SK-N-MC (cell line): ENCODE measurements at regions not wholly inside any gene's neighbourhood (a gene's known extent, or its start where the extent isn't known, plus 50 kb on each side); places are given as distances from the start of the nearest gene placed in this dataset.
A peak's percentile ranks its signal among the peaks of the same experiment; 100 is the strongest.
"Not testable (repeated sequence)": the region's sequence is repeated elsewhere in the genome, so short reads cannot be mapped to it uniquely, and the experiment has no call there.

ENCODE experiments used
- DNase-seq: peaks from one replicate; pipeline ENCODE4 v3.0.0-alpha.2; 2011; ENCODE audit warnings: low read depth, low spot score
- H3K27ac ChIP-seq: fragments of 200-600 bp; sonication (generic); 2 replicates; pipeline ENCODE4 v1.5.1; 2016; ENCODE audit warnings: mixed run types
- H3K36me3 ChIP-seq: fragments of 200-600 bp; sonication (generic); 2 replicates; pipeline ENCODE4 v1.6.1; 2017; ENCODE audit warnings: antibody characterized with exemption, low read length, mixed read lengths; ENCODE audit not compliant: insufficient read depth
- H3K4me3 ChIP-seq: fragments of 200-600 bp; sonication (generic); 2 replicates; pipeline ENCODE4 v1.5.1; 2016
- H3K9ac ChIP-seq: fragments of 200-600 bp; sonication (generic); 2 replicates; pipeline ENCODE4 v1.8.0; 2017; ENCODE audit warnings: mixed run types, mixed read lengths; ENCODE audit not compliant: insufficient read length
- H3K9me3 ChIP-seq: fragments of 200-600 bp; sonication (generic); 2 replicates; pipeline ENCODE4 v1.6.1; 2017; ENCODE audit warnings: low read depth, mild to moderate bottlenecking, antibody characterized with exemption, low read length, moderate library complexity, mixed read lengths
- EZH2 ChIP-seq: fragments of 200-600 bp; sonication (generic); IDR thresholded peaks from one replicate; pipeline ENCODE4 v1.6.1; 2017; ENCODE audit warnings: antibody characterized with exemption
- FOXP2 ChIP-seq: optimal IDR thresholded peaks from 2 replicates; pipeline ENCODE3; 2011; ENCODE audit warnings: mild to moderate bottlenecking, moderate library complexity; ENCODE audit not compliant: insufficient read depth; ENCODE audit errors: extremely low read length, control extremely low read depth
- POLR2AphosphoS5 ChIP-seq: IDR thresholded peaks from 2 replicates; pipeline ENCODE4 v1.6.1; 2012; ENCODE audit warnings: mild to moderate bottlenecking, low read depth, low read length, borderline replicate concordance

GRCh38 chr3:144023543-144023942 lies 51.9 kb downstream of the DIPK2A start:
- not testable (repeated sequence) for H3K9me3 ChIP-seq, H3K9ac ChIP-seq, H3K36me3 ChIP-seq, DNase-seq, H3K4me3 ChIP-seq, H3K27ac ChIP-seq

DNA sequence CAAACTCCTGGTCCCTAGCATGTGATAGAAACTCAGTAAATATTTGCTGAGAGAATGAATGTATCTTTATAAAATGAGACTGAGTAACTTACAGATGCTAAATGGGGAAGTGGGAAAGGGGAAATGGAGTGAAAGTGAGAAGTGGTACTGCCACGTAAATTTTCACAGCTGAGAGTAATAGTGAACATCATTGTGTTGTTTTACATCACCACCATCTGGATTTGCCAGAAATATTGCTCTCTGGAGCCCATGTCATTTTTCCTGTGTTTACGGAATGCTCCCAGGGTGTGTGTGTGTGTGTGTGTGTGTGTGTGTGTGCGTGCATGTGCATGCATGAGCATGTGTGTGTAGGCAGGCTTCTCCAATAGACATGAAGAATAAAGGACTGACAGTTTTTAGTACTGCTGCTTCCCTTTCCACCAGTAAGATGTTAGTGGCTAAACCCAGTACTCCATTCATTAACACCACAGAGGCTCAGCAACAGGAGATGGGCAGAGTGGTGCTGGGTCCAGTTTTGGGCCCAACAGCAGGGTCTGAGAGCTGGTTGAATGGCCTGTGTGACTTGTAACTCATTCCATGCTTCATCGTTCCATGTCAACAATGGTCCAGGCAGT lies 57.3 kb downstream of the DIPK2A start:
- Histone ChIP-seq H3K27ac (no peak overlapping the region), H3K4me3 (no peak overlapping the region), H3K36me3 (no peaks in the 10 kb centered on the region), H3K9me3 (no peaks in the 10 kb centered on the region), H3K9ac (no peak overlapping the region)
- DNase-seq, result no peak
- no peak for TF ChIP-seq FOXP2
- no peak for TF ChIP-seq EZH2
- no peak for TF ChIP-seq POLR2AphosphoS5

- no peaks in the 10 kb centered on the region for H3K36me3 ChIP-seq
- no peaks in the 10 kb centered on the region for H3K9me3 ChIP-seq
- H3K27ac ChIP-seq, result no peak overlapping the region
- H3K9ac ChIP-seq, result no peak overlapping the region
- no peak for DNase-seq
- H3K4me3 ChIP-seq, result no peak overlapping the region
- TF ChIP-seq EZH2, result no peak
- no peak for TF ChIP-seq POLR2AphosphoS5
- no peak for TF ChIP-seq FOXP2
Observed at GRCh38 chr3:144029769-144030168, 58.1 kb downstream of the DIPK2A start.

DNA sequence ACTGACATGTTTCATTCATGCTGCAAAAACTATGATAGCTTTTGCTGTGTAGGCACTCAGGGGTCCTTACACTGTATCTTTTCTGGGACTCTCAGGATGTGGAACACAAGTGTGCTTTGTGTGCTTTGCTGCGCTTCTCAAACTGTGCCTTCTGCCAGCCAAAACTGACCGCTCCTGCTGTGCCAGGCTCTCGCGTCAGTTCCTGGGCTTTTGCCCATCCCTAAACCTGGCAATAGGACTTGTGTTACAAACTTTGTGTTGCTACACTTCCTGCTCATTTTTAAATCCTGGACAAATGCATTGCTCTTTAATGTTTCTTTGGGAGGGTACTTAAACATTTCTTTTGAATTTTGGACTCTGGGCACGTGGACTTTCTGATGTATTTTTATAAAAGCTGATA lies 60.3 kb downstream of the DIPK2A start:
- H3K36me3 ChIP-seq, result no peaks in the 10 kb centered on the region
- DNase-seq, result no peak

DNA sequence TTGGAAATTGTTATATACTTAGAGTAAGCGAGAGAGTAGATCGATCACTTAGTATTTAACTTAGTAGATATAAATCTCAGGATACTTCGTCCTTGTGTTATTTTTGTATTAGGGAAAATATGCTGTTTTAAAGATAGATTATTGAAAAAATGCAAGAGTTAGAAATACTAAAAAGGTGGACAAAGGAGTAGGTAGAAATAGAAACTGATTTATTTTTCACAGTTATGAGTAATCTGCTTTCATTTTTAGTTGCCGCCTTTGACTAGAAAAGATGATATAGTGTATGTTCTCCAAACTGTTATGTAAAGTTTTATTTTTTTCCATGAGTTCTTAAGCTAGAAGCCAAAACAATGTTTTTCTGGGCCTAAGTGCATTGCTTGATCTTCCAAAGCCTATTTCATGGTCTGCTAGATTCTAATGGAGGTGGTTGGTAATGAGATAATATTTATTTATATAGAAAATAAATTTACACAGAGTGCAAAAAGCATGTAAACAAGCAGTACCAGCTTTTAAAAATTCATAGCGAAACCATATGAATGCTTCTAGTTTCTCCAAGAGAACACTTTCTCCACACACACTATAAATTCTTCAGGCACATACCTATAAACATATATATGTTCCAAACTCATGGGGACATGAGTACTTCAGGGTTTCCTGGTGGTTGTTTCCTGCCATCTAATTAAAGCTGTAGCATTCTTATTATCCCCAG lies 61.1 kb downstream of the DIPK2A start:
- no peak overlapping the region for H3K9ac ChIP-seq
- H3K36me3 ChIP-seq, result no peaks in the 10 kb centered on the region
- H3K4me3 ChIP-seq, result no peak overlapping the region
- DNase-seq, result no peak
- no peak overlapping the region for H3K27ac ChIP-seq
- TF ChIP-seq FOXP2 (no peak), POLR2AphosphoS5 (no peak), EZH2 (no peak)
- H3K9me3 ChIP-seq, result no peaks in the 10 kb centered on the region

More for the DNA sequence above, 60.3 kb downstream of the DIPK2A start:
- no peak overlapping the region for H3K4me3 ChIP-seq
- no peak overlapping the region for H3K27ac ChIP-seq
- TF ChIP-seq POLR2AphosphoS5 (no peak), FOXP2 (no peak), EZH2 (no peak)
- no peak overlapping the region for H3K9ac ChIP-seq
- H3K9me3 ChIP-seq, result no peaks in the 10 kb centered on the region

GRCh38 chr3:144033240-144033589 lies 61.6 kb downstream of the DIPK2A start:
- TF ChIP-seq FOXP2 (no peak), POLR2AphosphoS5 (no peak; the same call in 1 of the 2 replicates), EZH2 (no peak)
- DNase-seq, result peak; percentile 53
- Histone ChIP-seq H3K36me3 (no peaks in the 10 kb centered on the region), H3K9me3 (no peaks in the 10 kb centered on the region), H3K9ac (no peak overlapping the region), H3K27ac (no peak overlapping the region), H3K4me3 (no peak overlapping the region)

DNA sequence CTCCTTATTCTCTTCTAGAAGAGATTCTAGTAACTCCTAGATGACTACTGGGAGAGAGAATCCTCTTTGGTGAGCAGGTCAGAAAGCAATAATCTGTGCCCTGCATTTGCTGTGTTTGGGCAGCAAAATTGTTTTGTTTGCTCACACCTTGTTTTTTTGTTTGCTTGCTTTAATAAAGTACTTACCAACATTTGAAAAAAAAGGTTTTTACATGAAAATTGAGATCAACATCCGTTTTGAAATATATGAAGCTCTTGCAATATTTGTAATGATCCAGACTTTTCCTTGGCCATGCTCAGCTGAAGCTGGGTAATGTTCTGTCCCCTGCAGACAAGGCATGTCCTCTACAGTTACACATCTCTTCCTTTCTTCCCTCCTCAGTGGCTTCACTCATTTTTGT lies 62.2 kb downstream of the DIPK2A start:
- TF ChIP-seq POLR2AphosphoS5 (no peak), EZH2 (no peak), FOXP2 (no peak)
- Histone ChIP-seq H3K4me3 (no peak overlapping the region), H3K27ac (no peak overlapping the region), H3K9me3 (no peaks in the 10 kb centered on the region), H3K9ac (no peak overlapping the region), H3K36me3 (no peaks in the 10 kb centered on the region)
- DNase-seq, result no peak

DNA sequence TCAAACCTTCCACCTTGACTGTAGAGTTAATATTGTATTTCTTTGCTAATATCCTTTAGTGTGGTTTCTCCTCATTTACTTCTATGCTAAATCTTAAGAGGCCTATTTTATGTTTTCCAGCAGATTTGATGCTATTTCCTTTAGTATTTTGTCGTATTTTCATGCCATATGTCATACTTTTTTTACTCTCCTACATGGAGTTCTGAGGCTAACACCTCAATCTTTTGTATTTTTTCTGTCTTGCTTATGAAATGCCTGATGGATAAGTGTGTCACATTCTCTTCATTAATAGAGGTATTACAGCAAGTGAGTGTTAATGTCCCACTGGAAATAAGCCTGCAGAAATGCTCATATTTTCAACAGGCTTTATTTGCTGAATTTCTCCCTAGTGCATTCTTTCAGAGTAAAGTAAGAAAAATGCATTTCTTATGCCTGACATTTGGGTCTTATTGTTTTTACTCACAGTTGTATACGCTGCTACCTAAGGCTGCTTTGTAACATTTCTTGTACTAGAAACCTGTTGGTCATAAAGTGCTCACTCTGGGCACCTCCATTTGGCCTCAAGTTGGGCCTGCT lies 63.2 kb downstream of the DIPK2A start:
- Histone ChIP-seq H3K9me3 (no peaks in the 10 kb centered on the region), H3K9ac (no peak overlapping the region), H3K4me3 (no peak overlapping the region), H3K27ac (no peak overlapping the region), H3K36me3 (no peaks in the 10 kb centered on the region)
- no peak for DNase-seq
- no peak for TF ChIP-seq EZH2

DNA sequence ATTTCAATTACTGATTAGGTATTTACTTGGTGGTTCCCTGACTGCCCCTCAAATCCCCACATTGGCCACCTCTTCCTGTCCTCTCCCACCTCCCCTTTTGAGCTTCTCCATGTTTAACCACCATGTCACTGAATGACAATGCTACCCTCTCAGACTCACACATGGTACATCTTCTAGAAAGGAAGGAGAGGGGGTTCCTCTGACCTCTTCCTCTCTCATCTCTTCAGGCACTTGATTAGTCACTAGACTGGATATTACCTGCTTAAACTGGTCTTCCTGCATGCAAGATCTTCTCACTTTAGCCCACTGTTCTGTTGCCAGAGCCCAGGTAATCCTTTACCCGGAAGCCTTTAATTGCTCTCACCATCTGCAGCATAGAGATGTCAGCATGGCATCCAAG lies 64.9 kb downstream of the DIPK2A start:
- H3K9me3 ChIP-seq, result no peaks in the 10 kb centered on the region
- no peak for DNase-seq
- TF ChIP-seq EZH2, result no peak
- H3K9ac ChIP-seq, result no peak overlapping the region
- H3K27ac ChIP-seq, result no peak overlapping the region
- H3K4me3 ChIP-seq, result no peak overlapping the region
- no peaks in the 10 kb centered on the region for H3K36me3 ChIP-seq
